PFSK-1 (cell line): ENCODE measurements at regions not wholly inside any gene's neighbourhood (a gene's known extent, or its start where the extent isn't known, plus 50 kb on each side); places are given as distances from the start of the nearest gene placed in this dataset.

Experiments used
- POLR2AphosphoS5 ChIP-seq: IDR thresholded peaks from 2 replicates; pipeline ENCODE4 v1.6.1; 2012; ENCODE audit warnings: low read depth, mild to moderate bottlenecking, control low read depth, low read length, moderate library complexity
- REST ChIP-seq, 2 experiments: IDR thresholded peaks; 2 replicates each; pipeline versions ENCODE4 v1.6.1 to v1.8.0; 2011 to 2012; ENCODE audit warnings: low read depth in 2 of 2, low read length in 2 of 2, control low read depth in 1 of 2, inconsistent platforms in 1 of 2, mild to moderate bottlenecking in 1 of 2, moderate library complexity in 1 of 2; ENCODE audit not compliant: insufficient read depth in 1 of 2

DNA sequence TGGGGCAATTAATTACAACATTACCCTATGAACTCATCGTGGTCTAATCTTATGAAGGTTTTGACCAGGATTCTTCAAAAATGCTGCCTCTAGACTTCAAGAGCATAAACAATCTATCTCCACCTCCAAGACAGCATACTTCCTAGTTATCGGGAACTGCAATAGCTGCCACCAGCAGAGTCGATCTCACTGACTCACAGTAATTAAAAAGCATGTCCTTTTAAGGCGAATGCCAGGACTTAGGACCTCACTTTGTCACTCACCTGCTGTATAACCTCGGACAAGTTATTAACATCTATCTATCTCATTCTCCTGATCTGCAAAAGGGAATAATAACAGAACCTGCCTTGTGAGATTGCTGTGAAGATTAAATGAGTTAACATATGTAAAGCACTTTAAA lies 666.0 kb upstream of the COBL start:
- TF ChIP-seq POLR2AphosphoS5: no peak
- TF ChIP-seq REST (IDR thresholded peaks at IDR 0.05; ENCODE audit: insufficient read depth in 1 of 2, low read depth in 2 of 2, low read length in 2 of 2): no peak
